Caco-2 (cell line): ENCODE measurements at regions not wholly inside any gene's neighbourhood (a gene's known extent, or its start where the extent isn't known, plus 50 kb on each side); places are given as distances from the start of the nearest gene placed in this dataset.

Experiments
- BruUV-seq: library from RNA; stranded (reverse); fragments of 400-500 nt; replicated peaks from 2 replicates; lab custom pipeline; 2021; lab: Mats Ljungman, UMichigan
- CTCF ChIA-PET: fragments of 300-600 bp; sonication (Branson Sonifier 250); formaldehyde crosslinking; loops from one replicate; lab custom pipeline; 2022; ENCODE audit warnings: antibody characterized with exemption; lab: Charles Lee
- POLR2A ChIA-PET: fragments of 300-600 bp; sonication (Branson Sonifier 250); formaldehyde crosslinking; loops from one replicate; lab custom pipeline; 2022; ENCODE audit warnings: antibody characterized with exemption; lab: Charles Lee
- DNase-seq, 2 experiments: peaks; one replicate each; pipeline versions ENCODE4 v3.0.0 to v3.0.0-alpha.2; 2020 to 2022
- H3K27me3 ChIP-seq: replicated peaks from 2 replicates; pipeline ENCODE4 v1.6.0; 2011; ENCODE audit warnings: low read length; ENCODE audit not compliant: control insufficient read depth, insufficient read depth
- H3K36me3 ChIP-seq: 2 replicates; pipeline ENCODE4 v1.5.1; 2011; ENCODE audit warnings: low read length; ENCODE audit not compliant: control insufficient read depth, insufficient read depth
- H3K4me1 ChIP-seq: fragments of 250-450 bp; sonication (Bioruptor Pico); 2 replicates; pipeline ENCODE4 v1.5.1; 2020; ENCODE audit warnings: mild to moderate bottlenecking
- H3K4me3 ChIP-seq: 2 replicates; pipeline ENCODE4 v1.5.1; 2011; ENCODE audit warnings: low read depth, mild to moderate bottlenecking, control low read depth, low read length
- H3K9me3 ChIP-seq: fragments of 250-450 bp; sonication (Bioruptor Pico); 2 replicates; pipeline ENCODE4 v1.5.1; 2020; ENCODE audit warnings: mild to moderate bottlenecking, moderate library complexity
- H3K27ac Mint-ChIP-seq: one replicate; pipeline ENCODE4 v1.8.0; 2022; ENCODE audit warnings: mixed read lengths; ENCODE audit not compliant: unreplicated experiment
- H3K27me3 Mint-ChIP-seq: one replicate; pipeline ENCODE4 v1.8.0; 2022; ENCODE audit warnings: mixed read lengths; ENCODE audit not compliant: insufficient read depth, unreplicated experiment
- H3K36me3 Mint-ChIP-seq: one replicate; pipeline ENCODE4 v1.8.0; 2022; ENCODE audit warnings: mild to moderate bottlenecking, mixed read lengths; ENCODE audit not compliant: insufficient read depth, unreplicated experiment
- H3K4me1 Mint-ChIP-seq: one replicate; pipeline ENCODE4 v1.8.0; 2022; ENCODE audit warnings: low read depth, mixed read lengths; ENCODE audit not compliant: unreplicated experiment
- H3K4me3 Mint-ChIP-seq: one replicate; pipeline ENCODE4 v1.8.0; 2022; ENCODE audit warnings: mild to moderate bottlenecking, moderate library complexity, mixed read lengths; ENCODE audit not compliant: unreplicated experiment
- H3K9me3 Mint-ChIP-seq: one replicate; pipeline ENCODE4 v1.8.0; 2022; ENCODE audit warnings: mixed read lengths; ENCODE audit not compliant: unreplicated experiment
- CTCF ChIP-seq, 2 experiments: fragments of 200-600 bp in 1 of 2; IDR thresholded peaks; 1 replicate in 1 of 2; 2 replicates in 1 of 2; pipeline versions ENCODE4 v1.5.1 to v1.8.0; 2011 to 2022; ENCODE audit warnings: antibody characterized with exemption in 1 of 2, control low read depth in 1 of 2, inconsistent platforms in 1 of 2, low read depth in 1 of 2, low read length in 1 of 2, mild to moderate bottlenecking in 1 of 2, moderate library complexity in 1 of 2; ENCODE audit not compliant: insufficient read depth in 1 of 2, severe bottlenecking in 1 of 2, unreplicated experiment in 1 of 2
- intact Hi-C: fragments of 100-400 bp; cut with micrococcal nuclease; formaldehyde crosslinking; loops from one replicate; pipeline ENCODE4 v1.10.0; 2022; ENCODE audit not compliant: unreplicated experiment

- Histone ChIP-seq H3K4me1 (no peaks in the 10 kb centered on the region), H3K27me3 (no peaks in the 10 kb centered on the region), H3K36me3 (no peaks in the 10 kb centered on the region), H3K9me3 (no peaks in the 10 kb centered on the region), H3K4me3 (no peak overlapping the region)
- no peaks in the 10 kb centered on the region for H3K4me1 Mint-ChIP-seq
- peaks cover 26% of the 10 kb centered on the region for H3K9me3 Mint-ChIP-seq
- H3K36me3 Mint-ChIP-seq = no peaks in the 10 kb centered on the region
- no peak for DNase-seq
- H3K27ac Mint-ChIP-seq = no peak overlapping the region
- BruUV-seq = no TSS peak
- no peak for TF ChIP-seq CTCF (IDR thresholded peaks at IDR 0.05; ENCODE audit: insufficient read depth in 1 of 2, low read depth in 1 of 2, low read length in 1 of 2, severe bottlenecking in 1 of 2, unreplicated experiment in 1 of 2)
- CTCF ChIA-PET = no interaction called here
- POLR2A ChIA-PET = no interaction called here
- no peak overlapping the region for H3K4me3 Mint-ChIP-seq
- no peaks in the 10 kb centered on the region for H3K27me3 Mint-ChIP-seq
- intact Hi-C loops = no loop called here
Measured at GRCh38 chrX:21156632-21157031, 217.6 kb upstream of the CNKSR2 start.

GRCh38 chrX:21158678-21159077 is 215.5 kb upstream of the CNKSR2 start:
- no peaks in the 10 kb centered on the region for H3K27me3 Mint-ChIP-seq
- H3K4me1 ChIP-seq = no peaks in the 10 kb centered on the region
- no peak overlapping the region for H3K4me3 Mint-ChIP-seq
- intact Hi-C loops = no loop called here
- DNase-seq = no peak
- peaks cover 26% of the 10 kb centered on the region for H3K9me3 Mint-ChIP-seq
- BruUV-seq = no TSS peak
- H3K36me3 Mint-ChIP-seq = no peaks in the 10 kb centered on the region
- no peak overlapping the region for H3K4me3 ChIP-seq
- TF ChIP-seq CTCF (IDR thresholded peaks at IDR 0.05; ENCODE audit: insufficient read depth in 1 of 2, low read depth in 1 of 2, low read length in 1 of 2, severe bottlenecking in 1 of 2, unreplicated experiment in 1 of 2) = no peak
- no peaks in the 10 kb centered on the region for H3K27me3 ChIP-seq
- ChIA-PET CTCF (no interaction called here), POLR2A (no interaction called here)
- H3K36me3 ChIP-seq = no peaks in the 10 kb centered on the region
- H3K4me1 Mint-ChIP-seq = no peaks in the 10 kb centered on the region
- H3K27ac Mint-ChIP-seq = no peak overlapping the region
- no peaks in the 10 kb centered on the region for H3K9me3 ChIP-seq

GRCh38 chrX:21166272-21166982 is 207.8 kb upstream of the CNKSR2 start:
- Histone ChIP-seq H3K36me3 (no peaks in the 10 kb centered on the region), H3K4me1 (peaks cover 31% of the 10 kb centered on the region), H3K9me3 (no peaks in the 10 kb centered on the region), H3K27me3 (no peaks in the 10 kb centered on the region), H3K4me3 (no peak overlapping the region)
- H3K4me1 Mint-ChIP-seq = no peaks in the 10 kb centered on the region
- no peaks in the 10 kb centered on the region for H3K36me3 Mint-ChIP-seq
- no peaks in the 10 kb centered on the region for H3K27me3 Mint-ChIP-seq
- intact Hi-C loops = no loop called here
- ChIA-PET CTCF (no interaction called here), POLR2A (no interaction called here)
- TF ChIP-seq CTCF (IDR thresholded peaks at IDR 0.05; ENCODE audit: insufficient read depth in 1 of 2, low read depth in 1 of 2, low read length in 1 of 2, severe bottlenecking in 1 of 2, unreplicated experiment in 1 of 2) = no peak
- no peak overlapping the region for H3K4me3 Mint-ChIP-seq
- no peaks in the 10 kb centered on the region for H3K9me3 Mint-ChIP-seq
- BruUV-seq = no TSS peak
- H3K27ac Mint-ChIP-seq = peak overlapping the region; percentile 67
- DNase-seq = peak in 1 of 2 experiments; percentile 9
